GM18867 (cell line): ENCODE measurements at regions not wholly inside any gene's neighbourhood (a gene's known extent, or its start where the extent isn't known, plus 50 kb on each side); places are given as distances from the start of the nearest gene placed in this dataset.

Source experiments
- ATAC-seq: cut with Tn5 transposase; IDR thresholded peaks from one replicate; pipeline ENCODE4 v1.9.1; 2021; ENCODE audit warnings: mild to moderate bottlenecking, moderate library complexity; ENCODE audit not compliant: unreplicated experiment

- no peak for ATAC-seq
Measured at GRCh38 chr21:24197132-24197643, 1410.1 kb downstream of the MRPL39 start.

- no peak for ATAC-seq
Measured at GRCh38 chr21:24188506-24188905, 1418.8 kb downstream of the MRPL39 start.

- ATAC-seq = no peak
Measured at GRCh38 chr21:24183077-24183476, 1424.2 kb downstream of the MRPL39 start.

- ATAC-seq = no peak
Measured at GRCh38 chr21:24179110-24179509, 1428.2 kb downstream of the MRPL39 start.

GRCh38 chr21:24175106-24175505 lies 1432.2 kb downstream of the MRPL39 start:
- ATAC-seq = no peak

GRCh38 chr21:24171736-24172135 lies 1435.5 kb downstream of the MRPL39 start:
- no peak for ATAC-seq

- ATAC-seq = no peak
Measured at GRCh38 chr21:24163539-24163938, 1443.7 kb downstream of the MRPL39 start.

- ATAC-seq = no peak
Measured at GRCh38 chr21:24160528-24160927, 1446.8 kb downstream of the MRPL39 start.

GRCh38 chr21:24153137-24153536 lies 1454.1 kb downstream of the MRPL39 start:
- ATAC-seq = no peak

- no peak for ATAC-seq
Measured at GRCh38 chr21:24150753-24151152, 1456.5 kb downstream of the MRPL39 start.

GRCh38 chr21:24148461-24148860 lies 1458.8 kb downstream of the MRPL39 start:
- ATAC-seq = no peak

- ATAC-seq = no peak
Measured at GRCh38 chr21:24147674-24148073, 1459.6 kb downstream of the MRPL39 start.

- ATAC-seq = no peak
Measured at GRCh38 chr21:24131056-24131455, 1476.2 kb downstream of the MRPL39 start.

- ATAC-seq = no peak
Measured at GRCh38 chr21:24127651-24128050, 1479.6 kb downstream of the MRPL39 start.

GRCh38 chr21:24123785-24124184 lies 1483.5 kb downstream of the MRPL39 start:
- ATAC-seq = no peak

- no peak for ATAC-seq
Measured at GRCh38 chr21:24118738-24119459, 1488.4 kb downstream of the MRPL39 start.

- ATAC-seq = no peak
Measured at GRCh38 chr21:24115141-24115540, 1492.1 kb downstream of the MRPL39 start.

- ATAC-seq = no peak
Measured at GRCh38 chr21:24112020-24112419, 1495.3 kb downstream of the MRPL39 start.

- no peak for ATAC-seq
Measured at GRCh38 chr21:24110846-24111245, 1496.4 kb downstream of the MRPL39 start.

GRCh38 chr21:24097181-24097580 lies 1510.1 kb downstream of the MRPL39 start:
- ATAC-seq = no peak

GRCh38 chr21:24096651-24097050 lies 1510.6 kb downstream of the MRPL39 start:
- ATAC-seq = no peak

- no peak for ATAC-seq
Measured at GRCh38 chr21:24093032-24093431, 1514.2 kb downstream of the MRPL39 start.

- no peak for ATAC-seq
Measured at GRCh38 chr21:24076179-24076578, 1531.1 kb downstream of the MRPL39 start.
